DND-41 (cell line): ENCODE measurements at regions not wholly inside any gene's neighbourhood (a gene's known extent, or its start where the extent isn't known, plus 50 kb on each side); places are given as distances from the start of the nearest gene placed in this dataset.

ENCODE experiments used
- ATAC-seq: fragments of 200-7000 bp; cut with Tn5 transposase; 3 replicates; pipeline ENCODE4 v1.9.1; 2021; ENCODE audit warnings: low read depth; ENCODE audit not compliant: insufficient read depth
- DNase-seq: peaks from one replicate; pipeline ENCODE4 v3.0.0-alpha.2; 2020
- H2AFZ ChIP-seq: 2 replicates; pipeline ENCODE4 v1.6.0; 2012; ENCODE audit warnings: low read depth, low read length
- H3K27ac ChIP-seq: 2 replicates; pipeline ENCODE4 v1.5.1; 2012; ENCODE audit warnings: low read length, inconsistent platforms
- H3K27me3 ChIP-seq: fragments of 200-600 bp; sonication (generic); 2 replicates; pipeline ENCODE4 v1.6.0; 2012; ENCODE audit warnings: low read length, mild to moderate bottlenecking, inconsistent platforms; ENCODE audit not compliant: insufficient read depth, poor library complexity
- H3K36me3 ChIP-seq: 2 replicates; pipeline ENCODE4 v1.5.1; 2012; ENCODE audit warnings: low read length, inconsistent platforms; ENCODE audit not compliant: insufficient read depth
- H3K4me1 ChIP-seq: 2 replicates; pipeline ENCODE4 v1.5.1; 2012; ENCODE audit warnings: mild to moderate bottlenecking, low read length; ENCODE audit not compliant: insufficient read depth
- H3K4me2 ChIP-seq: 2 replicates; pipeline ENCODE4 v1.6.0; 2012; ENCODE audit warnings: mild to moderate bottlenecking, moderate library complexity, low read length, inconsistent platforms; ENCODE audit not compliant: insufficient read depth
- H3K4me3 ChIP-seq, 2 experiments: fragments of 200-600 bp in 1 of 2; shearing (Covaris generic) in 1 of 2; 2 replicates each; pipeline ENCODE4 v1.5.1; 2012 to 2016; ENCODE audit warnings: inconsistent platforms in 2 of 2, low read length in 2 of 2, mild to moderate bottlenecking in 2 of 2, low read depth in 1 of 2, moderate library complexity in 1 of 2
- H3K79me2 ChIP-seq: 2 replicates; pipeline ENCODE4 v1.6.0; 2012; ENCODE audit warnings: low read length, inconsistent platforms; ENCODE audit not compliant: insufficient read depth
- H3K9ac ChIP-seq: 2 replicates; pipeline ENCODE4 v1.6.0; 2012; ENCODE audit warnings: low read depth, mild to moderate bottlenecking, inconsistent platforms, low read length, moderate library complexity
- H3K9me3 ChIP-seq: 2 replicates; pipeline ENCODE4 v1.5.1; 2012; ENCODE audit warnings: low read length, moderate library complexity, mild to moderate bottlenecking, inconsistent platforms; ENCODE audit not compliant: insufficient read depth, severe bottlenecking
- H4K20me1 ChIP-seq: 2 replicates; pipeline ENCODE4 v1.6.0; 2012; ENCODE audit warnings: low read length; ENCODE audit not compliant: insufficient read depth
- CTCF ChIP-seq: IDR thresholded peaks from 2 replicates; pipeline ENCODE4 v1.5.1; 2012; ENCODE audit warnings: borderline replicate concordance, low read length, moderate library complexity, mild to moderate bottlenecking; ENCODE audit not compliant: poor library complexity, severe bottlenecking; ENCODE audit errors: extremely low read depth
- EZH2 ChIP-seq: IDR thresholded peaks from 3 replicates; pipeline ENCODE4 v1.6.1; 2012; ENCODE audit warnings: borderline replicate concordance, low read depth, mild to moderate bottlenecking, moderate library complexity, low read length, inconsistent platforms; ENCODE audit not compliant: severe bottlenecking

GRCh38 chr5:124300815-124301621, 445.4 kb downstream of the ZNF608 start:
- Histone ChIP-seq H3K9ac (no peak overlapping the region), H3K9me3 (no peaks in the 10 kb centered on the region), H3K4me1 (no peaks in the 10 kb centered on the region), H3K79me2 (no peaks in the 10 kb centered on the region), H3K4me2 (no peak overlapping the region), H3K4me3 (no peak overlapping the region), H4K20me1 (no peaks in the 10 kb centered on the region), H2AFZ (no peak overlapping the region), H3K27me3 (no peaks in the 10 kb centered on the region), H3K27ac (no peak overlapping the region), H3K36me3 (no peaks in the 10 kb centered on the region)
- DNase-seq, result no peak
- ATAC-seq, result no peak
- no peak for TF ChIP-seq EZH2
- TF ChIP-seq CTCF, result no peak

- Histone ChIP-seq H3K4me3 (no peak overlapping the region), H3K9ac (no peak overlapping the region), H4K20me1 (no peaks in the 10 kb centered on the region), H2AFZ (no peak overlapping the region), H3K79me2 (no peaks in the 10 kb centered on the region), H3K27me3 (no peaks in the 10 kb centered on the region), H3K27ac (no peak overlapping the region), H3K9me3 (no peaks in the 10 kb centered on the region), H3K36me3 (no peaks in the 10 kb centered on the region), H3K4me2 (no peak overlapping the region), H3K4me1 (no peaks in the 10 kb centered on the region)
- ATAC-seq (no peak), DNase-seq (no peak)
- no peak for TF ChIP-seq CTCF
- no peak for TF ChIP-seq EZH2
Observed at GRCh38 chr5:124297826-124298225, 448.6 kb downstream of the ZNF608 start.

GRCh38 chr5:124292322-124292855, 454.1 kb downstream of the ZNF608 start:
- H3K9ac ChIP-seq, result no peak overlapping the region
- no peaks in the 10 kb centered on the region for H3K27me3 ChIP-seq
- no peaks in the 10 kb centered on the region for H3K36me3 ChIP-seq
- H3K4me1 ChIP-seq, result peaks cover 4% of the 10 kb centered on the region; the same call in 1 of the 2 replicates
- no peak overlapping the region for H3K4me2 ChIP-seq
- ATAC-seq (no peak), DNase-seq (no peak)
- no peaks in the 10 kb centered on the region for H3K79me2 ChIP-seq
- no peaks in the 10 kb centered on the region for H4K20me1 ChIP-seq
- H3K9me3 ChIP-seq, result no peaks in the 10 kb centered on the region
- no peak overlapping the region for H3K27ac ChIP-seq
- no peak overlapping the region for H3K4me3 ChIP-seq
- TF ChIP-seq CTCF (no peak), EZH2 (no peak)
- no peak overlapping the region for H2AFZ ChIP-seq
